ENCODE measurements at regions not wholly inside any gene's neighbourhood (a gene's known extent, or its start where the extent isn't known, plus 50 kb on each side); places are given as distances from the start of the nearest gene placed in this dataset.

DNA sequence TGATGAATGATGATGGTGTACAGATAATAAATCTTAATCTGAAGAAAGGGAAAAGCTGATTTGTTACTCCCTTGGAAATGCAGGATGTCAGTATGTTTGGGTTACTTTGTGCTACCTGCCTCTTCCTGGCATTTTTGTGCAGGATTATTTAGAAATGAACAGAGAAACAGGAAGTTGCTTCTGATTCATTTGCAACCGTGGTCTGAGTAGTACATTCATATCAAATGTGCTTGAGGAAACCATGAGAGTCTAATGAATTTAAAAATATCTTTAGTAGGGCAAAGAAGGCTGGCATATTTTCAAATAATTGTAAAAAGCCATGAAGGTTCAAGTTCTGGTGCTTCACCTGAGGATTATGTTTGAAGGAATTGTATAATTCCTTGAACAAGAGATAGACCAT is 391.6 kb downstream of the TMEM161B start:
- no peak for TF ChIP-seq NR2C2 (IDR thresholded peaks at IDR 0.05; ENCODE audit: borderline replicate concordance, control insufficient read depth, insufficient read length, low read depth)
- TF ChIP-seq BACH1 (IDR thresholded peaks at IDR 0.05; ENCODE audit: borderline replicate concordance) = no peak
- TF ChIP-seq PML (IDR thresholded peaks at IDR 0.05; ENCODE audit: low read length) = no peak
- TF ChIP-seq, protein P1, sequence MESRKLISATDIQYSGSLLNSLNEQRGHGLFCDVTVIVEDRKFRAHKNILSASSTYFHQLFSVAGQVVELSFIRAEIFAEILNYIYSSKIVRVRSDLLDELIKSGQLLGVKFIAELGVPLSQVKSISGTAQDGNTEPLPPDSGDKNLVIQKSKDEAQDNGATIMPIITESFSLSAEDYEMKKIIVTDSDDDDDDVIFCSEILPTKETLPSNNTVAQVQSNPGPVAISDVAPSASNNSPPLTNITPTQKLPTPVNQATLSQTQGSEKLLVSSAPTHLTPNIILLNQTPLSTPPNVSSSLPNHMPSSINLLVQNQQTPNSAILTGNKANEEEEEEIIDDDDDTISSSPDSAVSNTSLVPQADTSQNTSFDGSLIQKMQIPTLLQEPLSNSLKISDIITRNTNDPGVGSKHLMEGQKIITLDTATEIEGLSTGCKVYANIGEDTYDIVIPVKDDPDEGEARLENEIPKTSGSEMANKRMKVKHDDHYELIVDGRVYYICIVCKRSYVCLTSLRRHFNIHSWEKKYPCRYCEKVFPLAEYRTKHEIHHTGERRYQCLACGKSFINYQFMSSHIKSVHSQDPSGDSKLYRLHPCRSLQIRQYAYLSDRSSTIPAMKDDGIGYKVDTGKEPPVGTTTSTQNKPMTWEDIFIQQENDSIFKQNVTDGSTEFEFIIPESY (IDR thresholded peaks at IDR 0.05) = no peak
- no peak for TF ChIP-seq EP300 (IDR thresholded peaks at IDR 0.05; ENCODE audit: borderline replicate concordance in 1 of 2, control insufficient read depth in 1 of 2, low read depth in 2 of 2, low read length in 2 of 2)
- TF ChIP-seq, protein P2, sequence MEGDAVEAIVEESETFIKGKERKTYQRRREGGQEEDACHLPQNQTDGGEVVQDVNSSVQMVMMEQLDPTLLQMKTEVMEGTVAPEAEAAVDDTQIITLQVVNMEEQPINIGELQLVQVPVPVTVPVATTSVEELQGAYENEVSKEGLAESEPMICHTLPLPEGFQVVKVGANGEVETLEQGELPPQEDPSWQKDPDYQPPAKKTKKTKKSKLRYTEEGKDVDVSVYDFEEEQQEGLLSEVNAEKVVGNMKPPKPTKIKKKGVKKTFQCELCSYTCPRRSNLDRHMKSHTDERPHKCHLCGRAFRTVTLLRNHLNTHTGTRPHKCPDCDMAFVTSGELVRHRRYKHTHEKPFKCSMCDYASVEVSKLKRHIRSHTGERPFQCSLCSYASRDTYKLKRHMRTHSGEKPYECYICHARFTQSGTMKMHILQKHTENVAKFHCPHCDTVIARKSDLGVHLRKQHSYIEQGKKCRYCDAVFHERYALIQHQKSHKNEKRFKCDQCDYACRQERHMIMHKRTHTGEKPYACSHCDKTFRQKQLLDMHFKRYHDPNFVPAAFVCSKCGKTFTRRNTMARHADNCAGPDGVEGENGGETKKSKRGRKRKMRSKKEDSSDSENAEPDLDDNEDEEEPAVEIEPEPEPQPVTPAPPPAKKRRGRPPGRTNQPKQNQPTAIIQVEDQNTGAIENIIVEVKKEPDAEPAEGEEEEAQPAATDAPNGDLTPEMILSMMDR (IDR thresholded peaks at IDR 0.05 in 2 of 3, conservative IDR thresholded peaks at IDR 0.05 in 1 of 3; ENCODE audit: control insufficient read depth in 2 of 3, extremely low read depth in 1 of 3, insufficient read depth in 1 of 3, low read depth in 3 of 3, low read length in 3 of 3) = no peak
- TF ChIP-seq SREBF2 (IDR thresholded peaks at IDR 0.05; ENCODE audit: low read length) = no peak

All from GM12878 (cell line).